ENCODE measurements at regions not wholly inside any gene's neighbourhood (a gene's known extent, or its start where the extent isn't known, plus 50 kb on each side); places are given as distances from the start of the nearest gene placed in this dataset.
"Not testable (repeated sequence)": the region's sequence is repeated elsewhere in the genome, so short reads cannot be mapped to it uniquely, and the experiment has no call there.

DNA sequence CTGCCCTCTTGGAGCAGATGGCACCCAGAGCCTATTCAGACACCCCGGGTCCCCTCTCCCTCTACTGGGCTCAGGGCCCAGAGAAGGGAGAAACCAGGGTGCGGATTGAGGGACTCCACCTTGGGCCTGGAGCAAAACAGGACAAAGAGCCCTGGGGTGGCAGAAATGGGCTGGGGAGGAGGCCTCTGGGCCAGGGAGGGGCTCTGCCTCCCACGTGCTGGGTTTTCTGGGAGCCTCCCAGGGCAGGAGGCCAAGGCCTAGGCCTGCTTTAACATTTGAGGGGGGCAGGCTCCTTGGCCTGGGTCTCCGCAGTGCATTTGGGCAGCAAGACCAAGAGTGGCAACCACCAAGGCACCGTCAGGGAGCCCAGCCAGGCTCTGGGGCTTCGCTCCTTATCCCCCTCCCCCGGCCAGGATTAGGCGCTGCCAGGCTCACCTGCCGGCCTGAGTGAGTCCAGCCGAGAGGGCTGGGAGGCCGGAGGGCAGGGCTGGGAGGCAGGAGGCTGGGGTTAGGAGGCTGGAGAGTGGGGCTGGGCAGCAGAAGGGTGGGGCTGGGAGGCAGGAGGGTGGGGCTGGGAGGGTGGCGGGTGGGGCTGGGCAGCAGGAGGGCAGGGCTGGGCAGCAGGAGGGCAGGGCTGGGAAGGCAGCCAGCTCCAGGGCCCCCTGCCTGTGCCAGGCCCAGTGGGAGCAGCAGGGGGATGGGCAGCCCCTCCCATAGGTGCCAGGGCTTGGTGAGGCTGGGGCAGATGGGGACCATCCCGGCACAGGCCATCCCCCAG, 101.8 kb upstream of the EIF5 start:
- no peak for DNase-seq

DNA sequence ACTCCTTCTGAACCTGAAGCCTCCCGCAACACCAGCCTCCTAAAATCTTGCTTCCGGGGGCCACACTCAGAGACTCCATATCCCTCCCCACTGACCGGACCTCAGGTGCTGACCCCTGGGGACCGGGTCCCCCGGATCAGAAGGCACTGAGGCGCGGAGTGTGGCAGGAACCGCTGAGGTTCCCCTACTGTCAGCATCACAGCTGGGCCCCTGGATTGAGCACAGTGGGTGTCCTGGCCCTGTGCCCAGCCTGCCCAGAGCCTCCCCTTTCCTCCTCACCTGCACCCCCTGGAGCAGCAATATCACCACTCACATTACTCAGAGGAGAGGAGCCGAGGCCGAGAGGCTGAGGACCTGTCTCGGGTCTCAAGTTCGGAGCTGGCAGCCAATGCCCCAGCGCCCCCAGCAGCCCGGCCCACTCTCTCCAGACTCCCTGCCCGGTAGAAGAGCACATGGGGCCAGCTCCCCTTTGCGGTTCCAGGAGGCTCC, 101.2 kb upstream of the EIF5 start:
- DNase-seq, result no peak

DNA sequence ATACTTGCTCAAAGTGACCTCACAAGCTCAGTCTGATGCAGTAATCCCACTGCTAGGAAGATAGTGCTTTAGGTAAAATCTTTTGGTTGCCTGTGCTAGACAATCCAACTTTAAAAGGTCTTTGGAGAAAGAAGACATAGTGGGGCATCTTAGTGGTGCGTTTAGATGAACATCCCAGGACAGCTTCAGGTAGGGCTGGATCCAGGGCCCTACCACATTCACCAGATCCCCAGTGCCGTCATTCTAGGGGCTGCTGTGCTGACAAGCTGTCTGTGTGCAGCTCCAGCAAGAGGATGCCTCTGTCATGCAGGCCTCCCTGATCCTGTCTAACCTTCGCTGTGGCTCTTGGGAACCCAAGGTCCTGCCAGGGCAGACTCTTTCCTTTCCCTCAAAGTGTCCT, 100.7 kb upstream of the EIF5 start:
- no peak for DNase-seq

DNA sequence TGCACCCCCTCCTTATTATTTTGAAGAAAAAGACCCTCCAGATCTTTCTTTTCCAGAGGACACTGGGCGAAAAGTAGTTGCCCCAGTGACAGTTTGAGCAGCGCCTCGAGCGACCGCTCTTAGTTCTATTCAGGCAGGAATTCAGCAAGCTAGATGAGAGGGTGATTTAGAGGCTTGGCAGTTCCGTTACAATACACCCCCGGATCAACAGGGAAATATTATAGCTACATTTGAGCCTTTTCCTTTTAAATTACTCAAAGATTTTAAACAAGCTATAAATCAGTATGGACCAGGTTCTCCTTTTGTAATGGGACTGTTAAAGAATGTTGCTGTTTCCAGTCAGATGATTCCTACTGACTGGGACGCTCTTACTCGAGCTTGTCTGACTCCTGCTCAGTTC, 99.2 kb upstream of the EIF5 start:
- DNase-seq, result not testable (repeated sequence)

DNA sequence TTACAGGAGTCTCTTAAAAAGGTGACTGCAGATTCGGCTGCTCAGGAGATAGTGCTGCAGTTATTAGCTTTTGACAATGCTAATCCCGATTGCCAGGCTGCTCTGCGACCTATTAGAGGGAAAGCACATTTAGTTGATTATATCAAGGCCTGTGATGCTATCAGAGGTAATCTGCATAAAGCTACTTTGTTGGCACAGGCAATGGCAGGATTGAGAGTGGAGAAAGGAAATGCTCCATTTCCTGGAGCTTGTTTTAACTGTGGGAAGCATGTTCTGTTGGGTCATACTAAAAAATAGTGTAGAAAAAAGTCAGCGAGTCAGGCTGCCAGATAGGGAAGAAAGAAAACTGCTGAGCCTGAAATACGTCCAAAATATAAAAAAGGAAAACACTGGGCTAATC, 98.5 kb upstream of the EIF5 start:
- not testable (repeated sequence) for DNase-seq

DNA sequence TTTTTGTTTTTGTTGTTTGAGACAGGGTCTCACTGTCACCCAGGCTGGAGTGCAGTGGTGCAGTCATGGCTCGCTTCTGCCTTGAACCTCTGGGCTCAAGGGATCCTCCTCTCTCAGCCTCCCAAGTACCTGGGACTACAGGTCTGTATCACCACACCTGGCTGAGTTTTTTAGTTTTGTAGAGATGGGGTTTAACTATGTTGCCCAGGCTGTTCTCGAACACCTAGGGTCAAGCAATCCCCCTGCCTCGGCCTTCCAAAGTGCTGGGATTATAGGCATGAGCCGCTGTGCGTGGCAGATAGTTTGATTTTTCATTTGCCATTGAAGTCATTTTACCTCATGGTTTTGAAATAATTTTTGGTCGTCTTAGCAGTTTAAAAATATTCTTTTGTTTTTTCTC, 94.3 kb upstream of the EIF5 start:
- no peak for DNase-seq

DNA sequence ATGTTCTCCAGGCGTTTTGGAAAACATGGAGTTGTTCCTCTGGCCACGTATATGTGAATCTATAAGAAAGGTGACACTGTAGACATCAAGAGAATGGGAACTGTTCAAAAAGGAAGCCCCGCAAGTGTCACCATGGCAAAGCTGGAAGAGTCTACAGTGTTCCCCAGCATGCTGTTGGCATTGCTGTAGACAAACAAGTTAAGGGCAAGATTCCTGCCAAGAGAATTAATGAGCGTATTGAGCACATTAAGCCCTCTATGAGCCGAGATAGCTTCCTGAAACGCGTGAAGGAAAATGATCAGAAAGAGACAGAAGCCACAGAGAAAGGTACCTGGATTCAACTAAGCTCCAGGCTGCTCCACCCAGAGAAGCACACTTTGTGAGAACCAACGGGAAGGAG, 92.5 kb upstream of the EIF5 start:
- DNase-seq, result no peak

DNA sequence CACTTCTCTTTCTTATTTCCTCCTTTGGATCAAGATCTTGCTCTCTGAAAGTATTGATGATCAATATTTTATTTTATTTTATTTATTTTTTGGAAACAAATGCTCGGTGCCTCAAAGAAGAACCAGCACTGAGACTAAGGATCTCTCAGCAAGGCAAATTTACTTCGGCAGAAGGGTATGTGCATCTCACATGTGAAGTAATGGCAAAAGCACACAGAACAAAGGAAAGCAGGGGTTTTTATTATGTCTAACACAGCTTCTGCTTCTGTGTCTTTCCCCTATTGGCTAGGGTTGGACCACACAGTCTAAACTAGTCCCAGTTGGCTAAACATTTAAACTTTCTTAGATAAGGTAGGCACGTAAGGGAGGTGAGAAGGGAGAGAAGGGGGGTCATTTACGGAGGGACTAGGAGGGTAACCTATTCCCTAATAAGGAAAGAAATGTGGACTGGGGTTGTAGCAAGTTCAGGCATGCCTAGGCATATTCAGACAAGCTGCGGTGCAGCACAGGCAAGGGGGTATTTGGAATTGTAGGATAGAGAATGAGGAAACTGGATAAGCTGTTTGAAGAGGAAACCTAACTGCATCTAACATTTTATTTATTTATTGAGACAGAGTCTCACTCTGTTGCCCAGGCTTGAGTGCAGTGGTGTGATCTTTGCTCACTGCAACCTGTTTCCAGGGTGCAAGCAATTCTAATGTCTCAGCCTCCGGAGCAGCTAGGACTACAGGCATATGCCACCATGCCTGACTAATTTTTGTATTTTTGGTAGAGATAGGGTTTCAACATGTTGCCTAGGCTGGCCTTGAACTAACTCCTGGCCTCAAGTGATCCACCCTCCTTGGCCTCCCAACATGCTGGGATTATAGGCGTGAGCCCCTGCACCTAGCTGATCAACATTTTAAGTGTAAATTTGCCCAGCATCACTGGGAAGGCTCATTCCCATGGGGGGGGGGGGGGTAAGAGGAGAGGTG, 90.0 kb upstream of the EIF5 start:
- DNase-seq, result no peak

DNA sequence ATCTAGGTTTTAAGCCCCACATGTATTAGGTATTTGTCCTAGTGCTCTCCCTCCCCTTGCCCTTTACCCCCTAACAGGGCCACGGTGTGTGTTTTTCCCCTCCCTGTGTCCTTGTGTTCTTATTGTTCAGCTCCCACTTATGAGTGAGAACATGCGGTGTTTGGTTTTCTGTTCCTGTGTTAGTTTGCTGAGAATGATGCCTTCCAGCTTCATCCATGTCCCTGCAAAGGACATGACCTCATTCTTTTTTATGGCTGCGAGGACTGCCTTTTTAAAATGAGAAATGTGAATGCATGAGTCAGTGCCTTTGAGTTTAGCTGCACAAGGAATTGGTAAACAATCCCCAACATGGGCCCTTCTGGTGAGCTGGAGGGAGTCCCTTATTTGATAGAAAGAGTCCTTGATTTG, 88.4 kb upstream of the EIF5 start:
- not testable (repeated sequence) for DNase-seq

DNA sequence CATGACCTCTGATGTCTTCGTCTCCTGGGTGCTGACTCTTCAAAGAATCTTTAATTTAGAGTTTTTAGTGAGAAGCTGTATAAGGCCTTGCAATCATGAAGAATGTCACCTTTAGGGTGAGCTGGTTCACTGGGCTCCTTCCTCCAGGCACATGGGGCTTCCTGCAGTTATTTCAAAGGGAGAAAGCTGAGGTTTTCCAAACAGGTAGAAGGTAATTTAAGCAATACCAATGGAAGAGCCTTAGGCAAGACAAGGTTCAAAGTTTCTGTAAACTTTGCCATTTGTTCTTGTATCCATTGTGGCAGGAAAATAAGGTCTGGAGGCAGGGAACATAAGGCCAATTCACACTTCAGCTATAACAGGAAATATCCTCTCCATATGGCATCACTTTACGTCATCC, 88.0 kb upstream of the EIF5 start:
- no peak for DNase-seq

DNA sequence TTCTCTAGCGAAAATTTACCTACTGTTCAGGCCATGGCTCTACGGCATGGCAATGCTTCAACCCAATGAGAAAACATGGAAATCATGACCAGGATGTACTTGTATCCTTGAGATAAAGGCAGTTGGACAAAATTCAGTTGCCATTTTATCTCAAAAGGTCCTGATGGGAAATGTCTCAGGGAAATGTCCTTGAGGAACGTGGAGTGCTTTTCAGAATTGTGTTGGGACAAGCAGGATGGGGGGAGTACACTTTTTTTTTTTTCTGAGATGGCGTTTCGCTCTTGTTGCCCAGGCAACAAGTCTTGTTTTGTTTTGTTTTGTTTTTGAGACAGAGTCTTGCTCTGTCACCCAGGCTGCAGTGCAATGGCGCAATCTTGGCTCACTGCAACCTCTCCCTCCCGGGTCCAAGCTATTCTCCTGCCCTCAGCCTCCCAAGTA, 86.8 kb upstream of the EIF5 start:
- DNase-seq, result no peak

DNA sequence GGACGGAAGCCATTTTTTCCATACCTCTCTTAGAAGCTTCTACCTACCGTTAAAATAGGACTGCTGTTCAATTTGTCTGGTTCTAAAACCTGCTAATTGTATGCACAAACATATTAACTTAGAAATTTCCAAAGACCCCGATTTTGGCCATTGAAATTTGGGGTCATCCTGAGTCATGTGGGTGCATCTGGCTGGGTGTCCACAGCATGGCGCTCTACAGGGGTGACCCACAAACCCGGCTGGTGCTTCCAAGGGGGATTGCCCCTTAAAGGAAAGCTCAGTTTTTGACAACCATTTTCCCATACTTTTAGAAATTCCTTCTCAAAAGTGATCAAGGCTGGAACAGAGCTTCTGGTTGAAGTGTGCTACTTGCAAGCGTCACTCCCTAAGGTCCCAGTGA, 83.9 kb upstream of the EIF5 start:
- no peak for DNase-seq

DNA sequence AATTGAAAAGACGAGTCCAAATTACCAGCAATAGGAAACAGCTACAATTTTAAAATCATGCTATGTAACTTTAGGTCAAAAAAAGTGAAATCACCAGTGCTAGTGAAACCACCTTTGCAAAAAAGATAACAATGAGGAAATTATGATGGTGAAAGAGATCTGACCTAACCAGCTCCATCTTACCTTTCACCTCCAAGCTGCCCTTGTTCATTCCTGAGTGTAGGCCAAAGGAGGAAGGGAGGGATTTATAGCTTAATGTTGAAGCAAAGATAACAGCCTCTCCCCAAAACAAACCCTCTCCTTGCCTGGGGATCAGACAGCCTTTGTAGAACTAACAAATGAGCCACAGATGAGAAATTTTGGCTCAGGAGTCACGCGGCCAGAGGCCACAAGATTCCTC, 83.2 kb upstream of the EIF5 start:
- DNase-seq, result no peak

DNA sequence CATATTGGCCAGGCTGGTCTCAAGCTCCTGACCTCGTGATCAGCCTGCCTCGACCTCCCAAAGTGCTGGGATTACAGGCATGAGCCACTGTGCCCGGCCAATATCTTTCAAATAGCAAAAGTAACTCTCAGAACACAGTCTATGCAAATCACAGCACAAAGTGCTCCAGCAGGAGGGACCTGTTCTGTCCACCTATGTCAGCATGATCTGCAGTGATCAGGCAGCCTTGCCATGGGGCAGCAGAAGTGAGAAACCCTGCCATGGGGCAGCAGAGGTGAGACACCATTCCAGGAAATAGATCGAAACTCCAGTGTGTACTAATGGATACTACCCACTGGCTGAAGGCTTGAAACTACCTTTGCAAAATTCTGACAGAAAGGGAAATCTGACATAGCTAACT, 78.5 kb upstream of the EIF5 start:
- no peak for DNase-seq

DNA sequence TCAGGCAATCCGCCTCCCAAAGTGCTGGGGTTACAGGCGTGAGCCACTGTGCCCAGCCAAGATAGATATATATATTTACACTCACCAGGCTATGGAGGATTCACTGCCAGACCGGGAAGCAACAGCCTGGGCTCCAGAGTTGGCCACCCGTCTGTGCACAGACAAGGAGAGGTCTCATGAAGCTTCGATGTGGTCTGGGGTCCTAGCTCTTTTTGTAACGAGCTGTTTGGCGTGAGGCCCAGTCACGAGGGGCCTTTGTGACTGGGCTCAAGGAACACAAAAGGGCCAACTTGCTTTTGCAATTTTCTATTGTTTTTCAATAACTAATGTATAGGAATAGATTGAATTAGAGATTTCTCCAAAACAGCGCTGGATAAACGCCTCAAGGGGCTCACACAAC, 77.6 kb upstream of the EIF5 start:
- DNase-seq, result no peak

DNA sequence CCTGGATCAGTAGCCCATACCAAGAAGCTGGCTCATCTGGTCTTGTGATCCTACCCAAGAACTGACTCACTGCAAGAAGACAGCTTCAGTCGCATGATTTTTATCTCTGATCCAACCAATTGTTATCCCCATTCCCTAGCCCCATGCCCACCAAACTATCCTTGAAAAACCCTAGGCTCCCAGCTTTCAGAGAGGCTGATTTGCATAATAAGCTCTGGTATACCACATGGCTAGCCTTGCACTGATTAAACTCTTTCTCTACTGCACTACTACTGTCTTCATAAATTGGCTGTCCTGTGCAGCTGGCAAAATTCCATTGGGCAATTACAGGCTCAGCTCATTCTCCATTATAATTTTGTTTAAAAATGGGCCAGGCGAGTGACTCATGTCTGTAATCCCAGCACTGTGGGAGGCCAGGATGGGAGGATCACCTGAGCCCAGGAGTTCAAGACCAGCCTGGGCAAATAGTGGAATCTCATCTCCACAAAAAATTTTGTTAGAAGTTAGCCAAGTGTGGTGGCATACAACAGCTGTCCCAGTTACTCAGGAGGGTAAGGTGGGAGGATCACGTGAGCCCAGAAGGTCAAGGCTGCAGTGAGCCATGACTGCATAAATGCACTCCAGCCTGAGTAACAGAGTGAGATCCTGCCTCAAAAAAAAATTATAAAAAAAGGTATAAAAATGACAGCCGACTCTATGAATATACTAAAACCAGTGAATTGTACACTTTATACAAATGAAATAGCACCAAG, 76.7 kb upstream of the EIF5 start:
- DNase-seq, result no peak

DNA sequence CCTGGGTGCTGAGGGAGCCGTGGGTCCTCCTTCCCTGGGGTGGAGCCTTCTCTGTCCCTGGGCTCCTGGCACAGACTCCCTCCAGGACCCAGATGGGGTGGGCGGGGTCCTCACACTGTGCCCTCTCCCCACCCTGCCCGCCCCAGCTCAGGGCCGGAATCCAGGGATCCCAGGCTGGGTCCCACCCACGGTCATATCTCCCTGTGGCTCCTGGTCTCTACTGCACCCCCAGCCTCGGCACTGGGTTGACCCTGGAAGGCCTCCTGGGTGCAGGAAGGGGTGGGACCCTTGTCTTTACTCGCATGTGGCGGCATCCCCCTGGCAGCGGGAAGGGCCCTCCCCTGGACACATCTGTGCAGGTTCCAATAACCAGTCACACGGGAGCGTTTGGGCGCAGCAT, 75.8 kb upstream of the EIF5 start:
- no peak for DNase-seq

DNA sequence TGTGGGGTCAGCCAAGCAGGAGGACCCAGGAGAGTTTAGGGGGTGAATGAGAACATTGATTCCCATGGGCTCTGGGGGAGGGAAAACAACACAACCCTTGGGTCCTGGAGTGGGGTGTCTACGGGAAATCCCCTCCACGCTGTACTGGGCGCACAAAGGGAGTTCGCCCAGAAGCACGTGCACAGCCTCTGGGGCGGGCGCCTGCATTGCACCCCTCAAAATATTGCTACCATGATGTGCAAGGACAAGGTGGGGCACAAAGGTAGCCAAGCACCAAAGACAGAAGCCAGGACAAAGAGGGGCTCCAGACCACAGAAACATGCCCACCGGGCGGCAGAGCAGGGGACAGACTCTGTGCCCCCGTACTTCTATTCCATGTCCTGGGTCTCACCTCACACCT, 74.9 kb upstream of the EIF5 start:
- no peak for DNase-seq

DNA sequence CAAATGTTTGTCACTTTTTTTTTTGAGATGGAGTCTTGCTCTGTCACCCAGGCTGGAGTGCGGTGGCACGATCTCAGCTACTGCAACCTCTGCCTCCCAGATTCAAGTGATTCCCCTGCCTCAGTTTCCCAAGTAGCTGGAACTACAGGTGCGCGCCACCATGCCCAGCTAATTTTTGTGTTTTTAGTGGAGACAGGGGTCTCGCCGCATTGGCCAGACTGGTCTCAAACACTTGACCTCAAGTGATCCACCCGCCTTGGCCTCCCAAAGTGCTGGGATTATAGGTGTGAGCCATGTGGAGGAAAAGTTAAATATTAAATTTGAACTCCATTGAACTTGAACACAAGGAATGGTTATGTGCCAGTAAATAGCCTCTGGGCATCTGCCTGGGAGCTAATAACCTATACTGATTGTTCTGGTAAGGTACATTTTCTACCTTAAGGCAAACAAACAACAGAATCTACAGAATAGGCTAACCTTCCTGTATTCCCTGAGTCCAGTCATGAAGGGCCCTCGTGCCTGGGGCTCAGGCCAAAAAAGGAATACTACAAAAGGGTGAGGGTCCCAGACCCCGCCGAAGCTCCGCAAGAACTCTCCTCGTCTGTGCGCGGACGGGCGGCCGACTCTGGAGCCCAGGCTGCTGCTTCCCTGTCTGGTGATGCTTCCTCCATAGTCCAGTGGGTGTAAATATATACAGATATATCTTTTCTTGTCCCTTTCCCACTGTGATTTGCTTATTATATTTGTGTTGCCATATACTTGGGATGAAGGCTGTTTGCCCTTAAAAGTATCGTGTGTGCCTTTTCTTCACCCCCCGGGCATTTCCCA, 74.0 kb upstream of the EIF5 start:
- no peak for DNase-seq

DNA sequence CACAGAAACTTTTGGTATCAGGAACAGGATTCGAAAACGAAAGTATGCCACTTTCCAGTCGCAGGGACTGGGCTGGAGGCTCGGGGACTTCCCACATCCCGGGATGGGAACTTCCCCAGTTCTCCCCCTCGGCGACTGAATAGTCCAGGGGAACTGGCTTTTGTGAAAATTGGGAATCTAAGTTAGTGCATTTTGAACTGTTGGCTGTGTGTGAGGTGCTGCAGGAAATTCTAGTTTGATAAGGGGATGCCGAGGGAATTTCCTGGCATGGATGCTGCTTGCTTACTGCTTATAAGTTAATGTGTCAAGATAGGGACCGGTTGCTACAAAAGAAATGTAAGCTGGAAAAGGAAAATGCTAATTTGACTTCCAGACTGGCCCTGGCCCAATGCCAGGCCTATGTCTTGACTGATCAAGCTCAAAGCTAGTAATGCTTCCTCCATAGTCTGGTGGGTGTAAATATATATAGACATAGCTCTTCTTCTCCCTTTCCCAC, 73.4 kb upstream of the EIF5 start:
- DNase-seq, result peak; percentile 48

DNA sequence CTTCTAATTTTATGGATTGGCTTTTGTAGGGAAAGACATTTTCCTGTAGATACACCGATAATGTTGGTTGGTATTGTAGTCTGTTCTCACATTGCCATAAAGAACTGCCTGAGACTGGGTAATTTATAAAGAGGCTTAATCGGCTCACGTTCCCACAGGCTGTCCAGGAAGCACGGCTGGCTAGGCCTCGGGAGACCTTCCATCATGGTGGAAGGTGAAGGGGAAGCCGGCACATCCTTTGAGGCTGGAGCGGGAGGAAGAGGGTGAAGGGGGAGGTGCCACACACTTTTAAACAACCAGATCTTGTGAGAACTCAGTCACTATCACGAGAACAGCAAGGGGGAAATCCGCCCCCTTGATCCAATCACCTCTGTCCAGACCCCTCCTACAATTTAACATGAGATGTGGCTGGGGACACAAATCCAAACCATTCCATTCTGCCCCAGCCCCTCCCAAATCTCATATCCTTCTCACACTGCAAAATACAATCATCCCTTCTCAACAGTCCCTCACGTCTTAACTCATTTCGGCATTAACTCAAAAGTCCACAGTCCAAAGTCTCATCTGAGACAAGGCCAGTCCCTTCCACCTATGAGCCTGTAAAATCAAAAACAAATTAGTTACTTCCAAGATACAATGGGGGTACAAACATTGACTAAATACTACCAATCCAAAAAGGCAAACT, 66.7 kb upstream of the EIF5 start:
- no peak for DNase-seq

DNA sequence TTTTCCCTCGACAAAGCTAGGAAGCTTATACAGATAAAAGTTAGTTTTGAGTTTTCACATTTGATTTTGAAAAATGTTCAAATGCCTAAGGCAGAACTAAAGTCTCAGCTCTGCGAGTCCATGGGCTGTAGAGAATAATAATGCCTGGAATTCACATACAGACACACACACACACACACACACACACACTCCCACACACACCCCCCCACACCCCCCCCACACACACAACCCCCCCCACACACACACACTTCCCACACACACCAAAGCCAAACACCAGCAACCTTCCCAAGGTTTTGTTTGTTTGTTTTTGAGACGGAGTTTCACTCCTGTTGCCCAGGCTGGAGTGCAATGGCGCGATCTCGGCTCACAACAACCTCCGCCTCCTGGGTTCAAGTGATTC, 62.8 kb upstream of the EIF5 start:
- no peak for DNase-seq

Data from OCI-M1 (cell line).